Activated naive CD4-positive, alpha-beta T cell treated with anti-CD3 and anti-CD28 coated beads, Interleukin-2, amount 50 U/mL, for 72 hours (primary cell): ENCODE measurements at regions not wholly inside any gene's neighbourhood (a gene's known extent, or its start where the extent isn't known, plus 50 kb on each side); places are given as distances from the start of the nearest gene placed in this dataset.
A peak's percentile ranks its signal among the peaks of the same experiment; 100 is the strongest.

Source experiments
- ATAC-seq, 2 donors: fragments of 150-1000 bp; cut with Tn5 transposase; 2 replicates each; pipeline ENCODE4 v1.10.0; 2021; ENCODE audit warnings: mild to moderate bottlenecking in 2 of 2, moderate library complexity in 2 of 2
- DNase-seq, 2 donors: peaks; one replicate each; pipeline ENCODE4 v3.0.0; 2021 to 2022; ENCODE audit warnings: low spot score in 2 of 2
- H3K27ac Mint-ChIP-seq, 2 donors: one replicate each; pipeline ENCODE4 v1.8.0; 2022; ENCODE audit warnings: mild to moderate bottlenecking in 2 of 2, mixed read lengths in 2 of 2
- H3K36me3 Mint-ChIP-seq, 2 donors: one replicate each; pipeline ENCODE4 v1.8.0; 2022; ENCODE audit warnings: mixed read lengths in 2 of 2
- H3K9me3 Mint-ChIP-seq, 2 donors: one replicate each; pipeline ENCODE4 v1.8.0; 2022; ENCODE audit warnings: mixed read lengths in 2 of 2

DNA sequence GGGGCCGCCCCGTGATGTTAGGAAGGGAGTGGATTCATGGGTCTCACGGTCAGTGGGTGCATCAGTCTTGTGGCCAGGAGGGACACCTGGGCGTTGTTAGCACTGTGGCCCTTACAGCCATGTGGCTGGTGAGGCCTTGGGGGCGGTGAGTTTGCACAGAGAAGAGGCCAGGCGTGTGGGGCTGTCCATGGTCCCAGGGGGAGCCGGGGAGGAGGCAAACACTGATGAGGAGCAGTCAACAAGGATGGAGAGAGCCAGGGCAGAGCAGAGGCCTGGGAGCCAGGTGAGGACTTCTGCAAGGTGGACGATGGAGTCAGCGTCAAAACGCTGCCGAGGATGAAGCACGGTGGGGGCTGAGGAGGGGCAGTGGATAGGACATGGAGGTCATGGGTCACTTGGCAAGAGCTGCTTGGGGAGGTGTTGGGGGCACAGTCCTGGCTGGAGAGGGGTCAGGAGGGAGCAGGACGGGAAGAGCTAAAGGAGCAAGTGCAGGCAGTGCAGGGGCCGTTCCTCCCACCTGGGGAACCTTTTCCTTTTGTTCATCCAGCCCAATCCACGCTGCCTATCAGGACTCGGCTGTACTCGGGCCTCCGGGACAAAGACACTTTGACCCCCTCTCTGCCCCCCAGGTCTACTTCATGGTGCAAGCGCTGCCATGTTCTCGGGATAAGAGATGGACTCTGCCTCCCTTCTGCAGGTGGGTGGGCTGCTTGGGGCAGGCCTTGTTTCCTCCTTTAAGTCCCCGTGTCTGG lies 801.1 kb downstream of the TBC1D22A start:
- DNase-seq (no peak), ATAC-seq (no peak)
- Mint-ChIP-seq H3K27ac (peak overlapping the region in 1 of 2 donors; percentile 82), H3K36me3 (no peaks in the 10 kb centered on the region), H3K9me3 (no peaks in the 10 kb centered on the region)

DNA sequence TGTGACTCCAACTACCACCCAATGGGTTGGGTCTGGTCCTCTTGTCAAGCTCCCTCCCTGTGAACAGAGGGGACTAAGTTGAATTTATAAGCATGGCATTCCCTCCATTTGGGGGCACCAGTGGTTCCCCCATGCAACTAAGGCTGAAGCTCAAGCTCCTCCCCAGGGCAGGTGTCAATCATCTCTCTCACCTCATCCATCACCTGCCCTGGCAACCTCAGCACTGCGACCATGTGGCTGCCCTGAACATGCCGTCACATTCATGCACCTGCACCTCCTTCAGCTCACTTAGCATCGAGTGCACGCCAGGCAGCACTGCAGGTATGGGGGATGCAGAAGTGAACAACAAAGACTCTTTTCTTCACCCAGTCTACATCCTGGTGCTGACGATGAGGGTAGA lies 799.3 kb downstream of the TBC1D22A start:
- peaks cover 0 to 4% of the 10 kb centered on the region in 2 donors for H3K9me3 Mint-ChIP-seq
- no peaks in the 10 kb centered on the region for H3K36me3 Mint-ChIP-seq
- DNase-seq = no peak
- ATAC-seq = no peak
- no peak overlapping the region for H3K27ac Mint-ChIP-seq

DNA sequence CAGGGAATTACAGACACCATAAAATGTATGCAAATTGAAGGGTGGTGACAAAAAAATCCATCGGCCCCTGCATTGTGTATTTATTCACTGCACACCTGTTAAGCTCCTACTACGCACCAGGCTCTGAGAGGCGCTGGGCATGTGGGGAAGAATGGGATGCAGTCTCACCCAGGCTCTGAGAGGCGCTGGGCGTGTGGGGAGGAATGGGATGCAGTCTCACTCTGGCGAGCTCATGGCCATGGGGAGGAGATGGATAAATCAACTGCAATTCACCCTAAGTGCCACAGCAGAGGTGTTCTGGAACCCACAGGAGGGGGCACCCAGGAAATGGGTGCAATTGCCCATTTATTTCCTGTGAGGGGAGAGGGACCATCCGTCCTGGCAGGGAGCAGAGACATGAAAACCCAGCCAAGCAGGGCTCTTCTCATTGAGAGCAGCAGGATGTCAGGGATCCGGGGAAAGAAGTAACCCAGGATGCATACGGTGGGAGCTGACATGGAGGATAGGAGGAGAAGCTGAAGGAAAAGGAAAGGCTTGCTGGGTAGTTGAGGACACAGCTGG lies 798.7 kb downstream of the TBC1D22A start:
- no peak overlapping the region for H3K27ac Mint-ChIP-seq
- H3K9me3 Mint-ChIP-seq = peaks cover 0 to 4% of the 10 kb centered on the region in 2 donors
- H3K36me3 Mint-ChIP-seq = no peaks in the 10 kb centered on the region
- no peak for DNase-seq
- no peak for ATAC-seq

DNA sequence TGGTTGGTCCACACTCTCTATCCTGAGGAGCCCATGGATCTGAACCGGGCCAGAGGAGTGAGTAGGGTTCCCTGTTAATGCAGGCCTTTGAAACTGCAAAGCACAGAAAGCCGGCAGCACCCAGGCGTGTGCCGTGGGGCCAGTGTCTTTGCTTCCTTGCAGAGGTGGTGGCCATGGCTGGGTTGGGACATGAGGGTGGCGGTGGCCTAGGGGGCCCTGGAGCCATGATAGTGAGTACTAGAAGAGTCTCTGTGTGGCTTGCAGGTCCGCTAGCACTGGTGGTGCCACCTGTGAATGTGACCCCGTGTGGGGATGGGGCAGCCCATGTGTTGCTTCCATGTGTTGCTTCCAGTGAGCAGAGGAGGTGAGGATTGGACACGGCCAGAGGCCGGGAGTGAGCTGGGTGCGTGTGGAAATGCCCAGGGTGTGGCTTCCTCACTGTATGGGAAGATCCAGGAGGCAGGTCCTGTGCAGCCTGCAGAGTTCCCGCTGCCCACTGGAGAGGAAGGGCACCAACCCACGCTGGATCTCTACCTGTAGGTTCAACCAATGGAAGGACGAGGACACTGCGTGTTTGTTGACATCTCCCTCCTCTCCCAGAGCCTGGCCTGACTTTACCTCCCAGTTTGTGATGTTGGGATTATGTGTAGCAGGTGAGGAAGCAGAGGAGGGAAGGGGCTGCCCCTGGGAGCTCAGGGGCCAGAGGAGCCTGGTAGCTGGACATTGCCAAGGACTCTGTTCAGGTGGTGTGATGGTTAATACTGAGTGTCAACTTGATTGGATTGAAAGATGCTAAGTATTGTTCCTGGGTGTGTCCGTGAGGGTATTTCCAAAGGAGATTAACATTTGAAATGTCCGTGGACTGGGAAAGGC lies 796.6 kb downstream of the TBC1D22A start:
- no peaks in the 10 kb centered on the region for H3K36me3 Mint-ChIP-seq
- H3K27ac Mint-ChIP-seq = no peak overlapping the region
- H3K9me3 Mint-ChIP-seq = peaks cover 0 to 4% of the 10 kb centered on the region in 2 donors
- DNase-seq (no peak), ATAC-seq (no peak)

DNA sequence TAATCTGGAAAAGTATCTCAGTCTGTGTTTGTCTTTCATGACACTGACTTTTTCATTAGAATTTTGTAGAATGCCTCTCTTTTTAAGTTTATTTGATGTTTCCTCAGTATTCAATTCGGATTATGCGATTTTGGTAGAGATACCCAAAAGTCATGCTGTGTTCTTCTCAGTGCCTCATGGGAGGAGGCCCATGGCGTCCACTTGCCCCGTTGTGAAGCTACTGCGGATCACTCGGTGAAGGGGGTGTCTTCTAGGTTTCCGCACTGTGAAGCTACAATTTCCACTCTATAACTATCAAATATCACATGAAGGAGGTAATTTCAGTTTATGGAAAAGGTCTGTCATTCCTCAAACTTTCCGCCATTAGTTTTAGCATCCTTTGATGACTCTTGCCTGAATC lies 794.0 kb downstream of the TBC1D22A start:
- H3K9me3 Mint-ChIP-seq = peaks cover 0 to 4% of the 10 kb centered on the region in 2 donors
- no peak overlapping the region for H3K27ac Mint-ChIP-seq
- no peak for ATAC-seq
- no peak for DNase-seq
- no peaks in the 10 kb centered on the region for H3K36me3 Mint-ChIP-seq

DNA sequence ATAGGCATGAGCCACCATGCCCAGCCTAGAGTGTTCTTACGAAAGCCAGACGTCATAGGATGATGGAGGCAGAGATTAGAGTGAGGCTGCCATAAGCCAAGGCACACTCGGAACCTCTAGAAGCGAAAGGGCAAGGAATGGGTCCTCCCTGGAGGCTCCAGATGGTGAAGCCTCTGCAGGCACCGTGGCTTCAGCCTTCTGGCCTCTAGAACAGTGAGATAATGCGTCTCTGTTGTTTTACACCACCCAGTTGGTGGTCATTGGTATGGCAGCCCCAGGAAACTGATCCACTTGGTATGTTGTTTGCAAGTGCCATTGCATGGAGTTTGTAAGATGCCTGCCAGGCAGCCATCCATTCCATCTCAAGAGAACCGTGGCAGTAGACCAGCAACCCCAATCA lies 791.0 kb downstream of the TBC1D22A start:
- no peak for DNase-seq
- peaks cover 0 to 4% of the 10 kb centered on the region in 2 donors for H3K9me3 Mint-ChIP-seq

DNA sequence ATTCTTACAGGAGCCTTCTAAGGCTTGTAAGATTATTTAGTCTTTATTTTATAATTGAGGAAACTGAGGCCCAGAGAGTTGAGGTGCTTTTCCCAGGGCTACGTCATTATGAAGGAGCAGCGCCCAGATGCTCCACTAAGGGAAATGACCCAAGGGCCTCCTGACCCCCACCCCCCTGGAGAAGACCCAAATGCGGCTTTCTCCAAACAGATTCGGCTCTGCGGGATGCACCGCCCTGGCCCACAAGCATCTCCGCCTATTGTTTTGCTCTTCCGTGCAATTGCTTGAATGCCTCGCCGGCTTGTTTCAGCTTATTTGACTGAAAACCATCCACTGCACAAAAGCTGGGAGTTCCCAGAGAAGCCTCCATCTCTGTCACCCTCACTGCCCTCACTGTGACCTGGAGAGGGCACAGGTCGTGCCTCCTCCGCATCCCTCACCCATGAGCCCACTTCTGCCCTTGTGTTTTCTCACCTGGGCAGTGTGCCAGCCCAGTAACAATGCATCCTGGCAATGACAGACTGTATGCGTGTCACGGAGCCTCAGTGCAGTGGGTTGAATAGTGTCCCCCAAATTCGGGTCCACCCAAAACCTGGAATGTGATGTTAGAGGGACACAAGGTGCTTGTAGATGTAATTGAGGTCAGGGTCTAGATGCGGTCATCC lies 790.2 kb downstream of the TBC1D22A start:
- ATAC-seq (no peak), DNase-seq (no peak)
- Mint-ChIP-seq H3K36me3 (no peaks in the 10 kb centered on the region), H3K27ac (no peak overlapping the region), H3K9me3 (peaks cover 0 to 4% of the 10 kb centered on the region in 2 donors)

More for the DNA sequence above, 791.0 kb downstream of the TBC1D22A start:
- H3K27ac Mint-ChIP-seq = no peak overlapping the region
- no peaks in the 10 kb centered on the region for H3K36me3 Mint-ChIP-seq
- no peak for ATAC-seq

DNA sequence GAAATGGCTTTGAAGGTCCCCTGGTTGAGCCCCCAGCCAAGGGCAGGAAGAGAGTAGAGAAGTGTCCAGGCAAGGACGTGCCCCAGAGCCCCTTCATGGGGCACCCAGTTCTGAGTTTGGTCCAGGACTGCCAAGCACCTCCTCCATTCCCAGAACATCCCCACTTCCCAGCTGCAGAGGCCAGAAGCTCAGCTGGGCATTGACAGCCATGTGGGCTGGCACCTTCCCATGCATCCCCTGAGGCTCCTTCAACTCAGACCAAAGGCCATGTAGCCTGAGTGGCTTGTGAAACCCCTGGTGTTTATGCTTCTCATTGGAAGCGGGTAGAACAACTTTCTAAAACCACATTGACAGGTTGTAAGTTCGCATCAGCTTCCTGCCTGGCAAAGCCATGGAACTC lies 789.6 kb downstream of the TBC1D22A start:
- Mint-ChIP-seq H3K36me3 (no peaks in the 10 kb centered on the region), H3K9me3 (peaks cover 0 to 2% of the 10 kb centered on the region in 2 donors), H3K27ac (no peak overlapping the region)
- ATAC-seq = no peak
- no peak for DNase-seq

DNA sequence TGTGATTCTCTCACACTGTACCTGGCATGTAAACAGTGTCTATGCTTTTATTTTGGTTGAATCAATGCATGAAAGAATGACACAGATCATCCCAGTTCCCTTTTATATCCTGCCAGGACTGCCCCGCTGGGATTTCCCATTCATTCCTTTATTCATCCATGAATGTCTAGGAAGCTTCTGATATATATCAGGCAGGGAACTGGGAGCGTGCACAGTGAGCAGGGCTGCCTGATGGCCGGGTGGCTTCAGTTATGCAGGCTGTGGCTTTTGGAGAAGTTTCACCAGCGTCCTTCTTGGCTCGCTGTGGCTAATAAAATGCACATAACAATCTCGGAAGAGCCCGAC lies 789.0 kb downstream of the TBC1D22A start:
- no peak overlapping the region for H3K27ac Mint-ChIP-seq
- ATAC-seq = no peak
- H3K9me3 Mint-ChIP-seq = no peaks in the 10 kb centered on the region
- no peaks in the 10 kb centered on the region for H3K36me3 Mint-ChIP-seq
- no peak for DNase-seq

DNA sequence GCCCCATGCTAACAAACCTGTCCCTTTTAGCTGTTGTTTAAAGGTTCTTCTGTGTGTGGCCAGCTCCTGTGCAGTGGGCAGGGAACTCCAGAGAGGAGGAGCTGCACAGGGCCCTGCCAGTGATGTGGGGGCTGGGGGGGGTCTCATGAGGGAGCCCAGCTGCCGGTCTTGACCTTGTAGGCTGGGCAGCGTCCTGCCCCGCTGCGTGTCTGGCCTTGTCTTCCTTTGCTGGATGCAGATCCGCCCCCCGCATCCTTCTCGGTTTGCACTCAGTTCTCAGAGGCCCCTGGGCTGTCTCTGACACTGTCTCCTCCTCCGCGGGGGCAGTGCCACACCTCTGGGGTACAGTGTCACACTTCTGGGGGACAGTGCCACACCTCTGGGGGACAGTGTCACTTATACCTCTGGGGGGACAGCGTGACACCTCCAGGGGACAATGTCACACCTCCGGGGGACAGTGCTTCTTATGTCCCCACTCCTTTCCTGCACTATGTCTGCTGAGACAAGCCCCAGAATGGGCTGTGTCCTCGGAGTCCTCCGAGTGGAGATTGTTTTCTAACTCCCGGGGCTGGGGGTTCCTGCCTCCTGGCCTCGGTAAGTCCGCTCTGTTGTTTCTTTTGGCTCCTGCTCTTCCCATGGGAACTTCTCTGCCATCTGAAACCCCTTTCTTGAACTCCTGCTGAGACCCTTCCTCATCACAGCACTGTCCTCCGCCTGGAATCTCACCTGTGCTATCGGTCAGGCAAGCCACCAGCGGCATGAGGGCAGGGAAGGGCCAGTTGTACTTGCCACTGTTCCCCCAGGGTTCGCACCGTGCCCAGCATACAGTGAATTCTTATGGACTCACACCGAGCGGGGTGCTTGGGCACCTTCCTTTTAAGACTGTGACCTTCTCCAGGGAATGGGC lies 788.3 kb downstream of the TBC1D22A start:
- DNase-seq (no peak), ATAC-seq (no peak)
- no peaks in the 10 kb centered on the region for H3K36me3 Mint-ChIP-seq
- no peak overlapping the region for H3K27ac Mint-ChIP-seq
- H3K9me3 Mint-ChIP-seq = peaks cover 0 to 3% of the 10 kb centered on the region in 2 donors

DNA sequence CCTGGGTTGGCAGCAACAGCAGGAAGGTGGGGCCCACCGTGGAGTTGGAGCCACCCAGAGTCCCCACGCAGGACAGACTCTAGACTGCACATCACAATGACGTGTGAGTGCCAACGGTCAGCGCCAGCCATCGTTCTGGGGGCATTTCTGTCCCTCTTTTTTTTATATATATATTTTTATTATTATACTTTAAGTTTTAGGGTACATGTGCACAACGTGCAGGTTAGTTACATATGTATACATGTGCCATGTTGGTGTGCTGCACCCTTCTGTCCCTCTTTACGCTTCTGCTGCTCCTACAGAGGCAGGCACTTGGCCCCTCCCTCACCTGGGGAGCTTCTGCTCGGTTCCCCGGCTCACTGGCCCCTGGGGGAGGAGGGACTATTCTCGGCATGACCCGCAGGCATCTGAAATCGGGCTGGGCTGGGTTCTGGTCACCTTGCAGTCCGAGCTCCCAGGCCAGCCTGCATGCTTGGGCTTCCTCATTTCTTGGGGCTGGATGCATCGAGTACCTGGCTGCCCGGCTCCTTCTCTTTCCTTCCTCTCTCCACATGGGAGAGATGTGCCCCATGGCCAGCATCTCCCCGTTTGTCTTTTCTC lies 787.4 kb downstream of the TBC1D22A start:
- no peaks in the 10 kb centered on the region for H3K36me3 Mint-ChIP-seq
- ATAC-seq (no peak), DNase-seq (no peak)
- no peak overlapping the region for H3K27ac Mint-ChIP-seq
- H3K9me3 Mint-ChIP-seq = peaks cover 0 to 7% of the 10 kb centered on the region in 2 donors

DNA sequence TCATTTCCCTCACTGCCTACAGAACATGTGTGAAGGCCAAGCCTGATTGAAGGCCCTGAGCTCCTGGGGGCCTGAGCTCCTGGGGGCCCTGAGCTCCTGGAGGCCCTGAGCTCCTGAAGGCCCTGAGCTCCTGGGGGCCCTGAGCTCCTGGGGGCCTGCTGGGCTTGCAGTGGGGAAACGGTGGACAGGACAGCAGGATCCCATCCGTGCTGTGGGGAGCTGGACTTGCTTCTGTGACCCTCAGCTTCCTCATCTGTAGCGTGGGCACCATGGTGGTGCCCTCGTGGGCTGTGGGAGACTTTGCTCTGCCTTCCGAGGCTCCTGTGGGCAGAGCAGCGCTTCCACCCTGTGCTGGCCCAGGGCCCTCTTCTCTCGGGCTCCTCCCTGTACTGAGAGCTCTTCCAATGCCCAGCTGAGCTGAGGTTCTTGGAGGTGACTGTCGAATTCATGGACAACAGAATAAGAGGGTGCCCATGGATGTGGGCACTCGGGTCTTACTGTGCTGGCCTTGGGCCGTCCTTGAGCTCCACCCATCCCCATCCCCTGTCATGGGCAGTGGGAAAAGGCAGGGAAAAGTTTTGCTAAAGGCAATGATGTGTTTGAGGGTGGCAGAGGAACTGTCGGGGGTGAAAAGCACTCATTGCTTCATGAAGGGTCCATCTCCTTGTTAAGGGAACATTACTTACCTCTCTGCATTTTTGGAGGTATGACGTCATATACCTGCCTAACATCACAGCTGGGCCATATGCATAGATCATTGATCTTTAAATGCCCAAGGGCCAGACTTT lies 786.7 kb downstream of the TBC1D22A start:
- no peaks in the 10 kb centered on the region for H3K36me3 Mint-ChIP-seq
- peaks cover 0 to 7% of the 10 kb centered on the region in 2 donors for H3K9me3 Mint-ChIP-seq
- H3K27ac Mint-ChIP-seq = no peak overlapping the region
- no peak for DNase-seq
- ATAC-seq = no peak

DNA sequence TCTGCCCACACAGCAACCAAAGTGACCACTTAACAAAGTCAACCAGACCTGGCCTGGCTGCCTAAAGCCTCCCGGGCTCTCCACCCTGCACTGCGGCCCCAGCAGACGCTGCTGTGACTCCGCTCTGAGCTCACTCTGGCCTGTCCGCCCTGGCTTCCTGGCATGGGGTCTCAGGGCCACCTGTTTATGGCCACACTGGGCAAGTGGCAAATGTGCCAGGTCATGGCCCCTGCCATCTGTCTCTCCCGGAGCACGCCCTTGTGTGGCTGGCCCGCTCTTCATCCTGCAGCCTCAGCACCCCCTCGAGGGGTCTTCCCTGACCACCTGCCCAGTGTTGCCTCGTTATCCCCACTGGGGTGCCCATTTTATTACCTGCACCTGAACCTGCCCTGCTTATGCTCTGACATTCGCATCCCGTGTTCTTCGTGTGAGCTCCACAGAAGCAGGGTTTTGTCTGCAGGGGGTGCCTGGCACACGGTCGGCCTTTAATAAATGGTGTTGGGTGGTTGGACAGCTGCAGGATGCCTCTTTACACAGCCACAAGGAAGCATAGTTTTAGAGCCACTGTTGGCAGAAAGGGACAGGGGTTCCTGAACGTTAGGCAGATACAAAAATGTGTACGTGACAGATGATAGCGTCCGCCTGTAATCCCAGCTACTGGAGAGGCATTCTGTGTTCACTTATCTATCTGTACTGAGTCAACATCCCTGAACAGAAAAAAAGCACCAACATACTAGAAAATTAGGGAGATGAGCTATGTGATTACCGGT lies 785.6 kb downstream of the TBC1D22A start:
- no peak overlapping the region for H3K27ac Mint-ChIP-seq
- ATAC-seq = no peak
- H3K9me3 Mint-ChIP-seq = peaks cover 0 to 7% of the 10 kb centered on the region in 2 donors
- no peaks in the 10 kb centered on the region for H3K36me3 Mint-ChIP-seq
- DNase-seq = no peak

DNA sequence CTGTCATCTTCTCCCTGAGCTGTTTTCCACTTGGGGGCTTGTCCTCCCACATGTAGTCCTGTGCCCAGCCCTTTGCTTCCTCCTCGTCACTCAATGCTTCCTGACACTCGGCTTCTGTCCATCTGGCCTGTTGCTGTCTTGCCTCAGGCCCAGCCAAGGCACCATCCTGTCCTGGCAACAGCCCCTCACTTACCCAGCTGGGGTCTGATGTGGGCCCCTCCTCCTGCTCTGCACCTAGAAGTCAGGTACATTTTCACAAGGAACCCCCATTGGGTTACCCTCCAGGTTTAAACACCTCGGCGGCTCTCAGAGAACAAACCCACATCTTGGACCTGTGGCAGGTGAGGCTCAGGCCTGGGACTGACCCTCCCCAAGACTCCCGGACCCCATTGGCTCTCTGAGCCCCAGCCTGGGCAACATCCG lies 784.8 kb downstream of the TBC1D22A start:
- DNase-seq (no peak), ATAC-seq (no peak)
- peaks cover 0 to 7% of the 10 kb centered on the region in 2 donors for H3K9me3 Mint-ChIP-seq
- H3K27ac Mint-ChIP-seq = no peak overlapping the region
- H3K36me3 Mint-ChIP-seq = no peaks in the 10 kb centered on the region
